ENCODE measurements at regions not wholly inside any gene's neighbourhood (a gene's known extent, or its start where the extent isn't known, plus 50 kb on each side); places are given as distances from the start of the nearest gene placed in this dataset.

GRCh38 chr5:161094411-161094810 is 242.4 kb upstream of the ATP10B start:
- TF ChIP-seq, protein P1, sequence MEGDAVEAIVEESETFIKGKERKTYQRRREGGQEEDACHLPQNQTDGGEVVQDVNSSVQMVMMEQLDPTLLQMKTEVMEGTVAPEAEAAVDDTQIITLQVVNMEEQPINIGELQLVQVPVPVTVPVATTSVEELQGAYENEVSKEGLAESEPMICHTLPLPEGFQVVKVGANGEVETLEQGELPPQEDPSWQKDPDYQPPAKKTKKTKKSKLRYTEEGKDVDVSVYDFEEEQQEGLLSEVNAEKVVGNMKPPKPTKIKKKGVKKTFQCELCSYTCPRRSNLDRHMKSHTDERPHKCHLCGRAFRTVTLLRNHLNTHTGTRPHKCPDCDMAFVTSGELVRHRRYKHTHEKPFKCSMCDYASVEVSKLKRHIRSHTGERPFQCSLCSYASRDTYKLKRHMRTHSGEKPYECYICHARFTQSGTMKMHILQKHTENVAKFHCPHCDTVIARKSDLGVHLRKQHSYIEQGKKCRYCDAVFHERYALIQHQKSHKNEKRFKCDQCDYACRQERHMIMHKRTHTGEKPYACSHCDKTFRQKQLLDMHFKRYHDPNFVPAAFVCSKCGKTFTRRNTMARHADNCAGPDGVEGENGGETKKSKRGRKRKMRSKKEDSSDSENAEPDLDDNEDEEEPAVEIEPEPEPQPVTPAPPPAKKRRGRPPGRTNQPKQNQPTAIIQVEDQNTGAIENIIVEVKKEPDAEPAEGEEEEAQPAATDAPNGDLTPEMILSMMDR (IDR thresholded peaks at IDR 0.05) = no peak
- TF ChIP-seq POLR2A (IDR thresholded peaks at IDR 0.05) = no peak
